Erythroblast (primary cell): ENCODE measurements at regions not wholly inside any gene's neighbourhood (a gene's known extent, or its start where the extent isn't known, plus 50 kb on each side); places are given as distances from the start of the nearest gene placed in this dataset.
A peak's percentile ranks its signal among the peaks of the same experiment; 100 is the strongest.

ENCODE experiments used
- DNase-seq, 2 experiments: peaks; one replicate each; lab custom pipeline; 2025; lab: John Stamatoyannopoulos, UW
- GATA1 ChIP-seq: IDR thresholded peaks from 2 replicates; pipeline ENCODE4 v1.6.1; 2011; ENCODE audit warnings: low read depth, mild to moderate bottlenecking, control low read depth, low read length, moderate library complexity
- POLR2A ChIP-seq: IDR thresholded peaks from 2 replicates; pipeline ENCODE4 v1.6.1; 2011; ENCODE audit warnings: mild to moderate bottlenecking, low read length

GRCh38 chr1:201589186-201589585, 50.3 kb downstream of the NAV1 start:
- DNase-seq: no peak
- TF ChIP-seq POLR2A (no peak), GATA1 (no peak)

- no peak for DNase-seq
- TF ChIP-seq POLR2A: no peak
- no peak for TF ChIP-seq GATA1
Observed at GRCh38 chr1:201590474-201590873, 51.5 kb downstream of the NAV1 start.

GRCh38 chr1:201591348-201591747, 52.4 kb downstream of the NAV1 start:
- TF ChIP-seq GATA1 (no peak), POLR2A (no peak)
- no peak for DNase-seq

GRCh38 chr1:201591981-201592380, 53.1 kb downstream of the NAV1 start:
- no peak for DNase-seq
- TF ChIP-seq POLR2A: no peak
- TF ChIP-seq GATA1: no peak

- TF ChIP-seq GATA1: no peak
- TF ChIP-seq POLR2A: no peak
- DNase-seq: no peak
Observed at GRCh38 chr1:201593200-201593921, 54.4 kb downstream of the NAV1 start.

GRCh38 chr1:201594575-201595245, 55.8 kb downstream of the NAV1 start:
- TF ChIP-seq GATA1 (no peak), POLR2A (no peak)
- DNase-seq: peak; percentile 7

- no peak for TF ChIP-seq GATA1
- TF ChIP-seq POLR2A: no peak
- DNase-seq: no peak
Observed at GRCh38 chr1:201595381-201595780, 56.5 kb downstream of the NAV1 start.

GRCh38 chr1:201596101-201596868, 57.4 kb downstream of the NAV1 start:
- no peak for TF ChIP-seq GATA1
- DNase-seq: no peak

GRCh38 chr1:201597551-201598230, 58.8 kb downstream of the NAV1 start:
- TF ChIP-seq GATA1 (no peak), POLR2A (no peak)
- DNase-seq: no peak

GRCh38 chr1:201598396-201598795, 59.5 kb downstream of the NAV1 start:
- no peak for DNase-seq
- no peak for TF ChIP-seq GATA1
- no peak for TF ChIP-seq POLR2A

- DNase-seq: no peak
- TF ChIP-seq POLR2A (no peak), GATA1 (no peak)
Observed at GRCh38 chr1:201598973-201599372, 60.0 kb downstream of the NAV1 start.

- TF ChIP-seq POLR2A: no peak
- no peak for TF ChIP-seq GATA1
- DNase-seq: no peak
Observed at GRCh38 chr1:201599548-201599947, 60.6 kb downstream of the NAV1 start.

- no peak for TF ChIP-seq GATA1
- TF ChIP-seq POLR2A: no peak
- no peak for DNase-seq
Observed at GRCh38 chr1:201602413-201603265, 63.7 kb downstream of the NAV1 start.
